Caco-2 (cell line): ENCODE measurements at regions not wholly inside any gene's neighbourhood (a gene's known extent, or its start where the extent isn't known, plus 50 kb on each side); places are given as distances from the start of the nearest gene placed in this dataset.

Source experiments
- BruUV-seq: library from RNA; stranded (reverse); fragments of 400-500 nt; replicated peaks from 2 replicates; lab custom pipeline; 2021; lab: Mats Ljungman, UMichigan
- CTCF ChIA-PET: fragments of 300-600 bp; sonication (Branson Sonifier 250); formaldehyde crosslinking; loops from one replicate; lab custom pipeline; 2022; ENCODE audit warnings: antibody characterized with exemption; lab: Charles Lee
- POLR2A ChIA-PET: fragments of 300-600 bp; sonication (Branson Sonifier 250); formaldehyde crosslinking; loops from one replicate; lab custom pipeline; 2022; ENCODE audit warnings: antibody characterized with exemption; lab: Charles Lee
- DNase-seq, 2 experiments: peaks; one replicate each; pipeline versions ENCODE4 v3.0.0 to v3.0.0-alpha.2; 2020 to 2022
- H3K27me3 ChIP-seq: replicated peaks from 2 replicates; pipeline ENCODE4 v1.6.0; 2011; ENCODE audit warnings: low read length; ENCODE audit not compliant: control insufficient read depth, insufficient read depth
- H3K36me3 ChIP-seq: 2 replicates; pipeline ENCODE4 v1.5.1; 2011; ENCODE audit warnings: low read length; ENCODE audit not compliant: control insufficient read depth, insufficient read depth
- H3K4me1 ChIP-seq: fragments of 250-450 bp; sonication (Bioruptor Pico); 2 replicates; pipeline ENCODE4 v1.5.1; 2020; ENCODE audit warnings: mild to moderate bottlenecking
- H3K4me3 ChIP-seq: 2 replicates; pipeline ENCODE4 v1.5.1; 2011; ENCODE audit warnings: low read depth, mild to moderate bottlenecking, control low read depth, low read length
- H3K9me3 ChIP-seq: fragments of 250-450 bp; sonication (Bioruptor Pico); 2 replicates; pipeline ENCODE4 v1.5.1; 2020; ENCODE audit warnings: mild to moderate bottlenecking, moderate library complexity
- H3K27ac Mint-ChIP-seq: one replicate; pipeline ENCODE4 v1.8.0; 2022; ENCODE audit warnings: mixed read lengths; ENCODE audit not compliant: unreplicated experiment
- H3K27me3 Mint-ChIP-seq: one replicate; pipeline ENCODE4 v1.8.0; 2022; ENCODE audit warnings: mixed read lengths; ENCODE audit not compliant: insufficient read depth, unreplicated experiment
- H3K36me3 Mint-ChIP-seq: one replicate; pipeline ENCODE4 v1.8.0; 2022; ENCODE audit warnings: mild to moderate bottlenecking, mixed read lengths; ENCODE audit not compliant: insufficient read depth, unreplicated experiment
- H3K4me1 Mint-ChIP-seq: one replicate; pipeline ENCODE4 v1.8.0; 2022; ENCODE audit warnings: low read depth, mixed read lengths; ENCODE audit not compliant: unreplicated experiment
- H3K4me3 Mint-ChIP-seq: one replicate; pipeline ENCODE4 v1.8.0; 2022; ENCODE audit warnings: mild to moderate bottlenecking, moderate library complexity, mixed read lengths; ENCODE audit not compliant: unreplicated experiment
- H3K9me3 Mint-ChIP-seq: one replicate; pipeline ENCODE4 v1.8.0; 2022; ENCODE audit warnings: mixed read lengths; ENCODE audit not compliant: unreplicated experiment
- intact Hi-C: fragments of 100-400 bp; cut with micrococcal nuclease; formaldehyde crosslinking; loops from one replicate; pipeline ENCODE4 v1.10.0; 2022; ENCODE audit not compliant: unreplicated experiment
- TF ChIP-seq, protein P1 (sequence below), 2 experiments: fragments of 200-600 bp in 1 of 2; IDR thresholded peaks; 1 replicate in 1 of 2; 2 replicates in 1 of 2; pipeline versions ENCODE4 v1.5.1 to v1.8.0; 2011 to 2022; ENCODE audit warnings: antibody characterized with exemption in 1 of 2, control low read depth in 1 of 2, inconsistent platforms in 1 of 2, low read depth in 1 of 2, low read length in 1 of 2, mild to moderate bottlenecking in 1 of 2, moderate library complexity in 1 of 2; ENCODE audit not compliant: insufficient read depth in 1 of 2, severe bottlenecking in 1 of 2, unreplicated experiment in 1 of 2

DNA sequence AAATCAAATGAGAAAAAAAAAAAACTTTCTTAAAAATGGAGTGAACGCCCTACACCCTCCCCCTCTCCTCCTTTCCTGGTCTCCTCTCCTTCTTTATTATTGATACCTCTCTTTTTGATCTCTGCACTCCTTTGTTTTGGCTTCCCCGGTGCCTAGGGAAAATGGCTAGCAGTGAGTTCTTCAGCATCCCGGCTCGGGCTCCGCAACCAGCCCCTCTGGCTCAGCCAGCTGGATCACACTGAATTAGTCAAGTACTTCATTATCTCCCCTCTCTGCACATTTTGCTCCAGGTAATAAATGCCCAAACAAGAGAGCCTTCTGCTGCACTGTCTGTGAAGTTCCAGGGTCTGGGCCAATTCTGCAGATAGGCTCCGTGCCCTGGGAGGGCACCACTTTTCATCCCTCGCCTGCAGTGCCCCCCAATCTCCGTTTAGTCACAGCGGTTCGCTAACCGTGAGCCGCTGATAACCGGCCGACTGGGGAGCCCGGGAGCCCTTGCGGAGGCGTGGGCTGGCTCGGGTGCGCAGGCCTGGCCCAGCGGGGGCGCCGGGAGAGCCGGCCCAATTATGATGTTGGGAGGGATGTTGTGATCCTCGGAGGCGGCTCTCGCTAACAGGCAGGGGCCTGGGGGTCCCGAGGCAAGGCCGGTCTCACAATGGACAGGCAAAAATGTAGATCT is 301.9 kb downstream of the TFAP2A start:
- no peaks in the 10 kb centered on the region for H3K4me1 ChIP-seq
- no peaks in the 10 kb centered on the region for H3K36me3 Mint-ChIP-seq
- H3K4me3 ChIP-seq = no peak overlapping the region
- BruUV-seq = no TSS peak
- no peaks in the 10 kb centered on the region for H3K36me3 ChIP-seq
- no peak overlapping the region for H3K4me3 Mint-ChIP-seq
- no peak for DNase-seq
- TF ChIP-seq, protein P1, sequence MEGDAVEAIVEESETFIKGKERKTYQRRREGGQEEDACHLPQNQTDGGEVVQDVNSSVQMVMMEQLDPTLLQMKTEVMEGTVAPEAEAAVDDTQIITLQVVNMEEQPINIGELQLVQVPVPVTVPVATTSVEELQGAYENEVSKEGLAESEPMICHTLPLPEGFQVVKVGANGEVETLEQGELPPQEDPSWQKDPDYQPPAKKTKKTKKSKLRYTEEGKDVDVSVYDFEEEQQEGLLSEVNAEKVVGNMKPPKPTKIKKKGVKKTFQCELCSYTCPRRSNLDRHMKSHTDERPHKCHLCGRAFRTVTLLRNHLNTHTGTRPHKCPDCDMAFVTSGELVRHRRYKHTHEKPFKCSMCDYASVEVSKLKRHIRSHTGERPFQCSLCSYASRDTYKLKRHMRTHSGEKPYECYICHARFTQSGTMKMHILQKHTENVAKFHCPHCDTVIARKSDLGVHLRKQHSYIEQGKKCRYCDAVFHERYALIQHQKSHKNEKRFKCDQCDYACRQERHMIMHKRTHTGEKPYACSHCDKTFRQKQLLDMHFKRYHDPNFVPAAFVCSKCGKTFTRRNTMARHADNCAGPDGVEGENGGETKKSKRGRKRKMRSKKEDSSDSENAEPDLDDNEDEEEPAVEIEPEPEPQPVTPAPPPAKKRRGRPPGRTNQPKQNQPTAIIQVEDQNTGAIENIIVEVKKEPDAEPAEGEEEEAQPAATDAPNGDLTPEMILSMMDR (IDR thresholded peaks at IDR 0.05; ENCODE audit: insufficient read depth in 1 of 2, low read depth in 1 of 2, low read length in 1 of 2, severe bottlenecking in 1 of 2, unreplicated experiment in 1 of 2) = no peak
- intact Hi-C loops = no loop called here
- H3K27ac Mint-ChIP-seq = no peak overlapping the region
- H3K4me1 Mint-ChIP-seq = no peaks in the 10 kb centered on the region
- POLR2A ChIA-PET = no interaction called here
- no peaks in the 10 kb centered on the region for H3K27me3 Mint-ChIP-seq
- H3K27me3 ChIP-seq = no peaks in the 10 kb centered on the region
- no peaks in the 10 kb centered on the region for H3K9me3 ChIP-seq
- CTCF ChIA-PET = no interaction called here
- H3K9me3 Mint-ChIP-seq = no peaks in the 10 kb centered on the region

DNA sequence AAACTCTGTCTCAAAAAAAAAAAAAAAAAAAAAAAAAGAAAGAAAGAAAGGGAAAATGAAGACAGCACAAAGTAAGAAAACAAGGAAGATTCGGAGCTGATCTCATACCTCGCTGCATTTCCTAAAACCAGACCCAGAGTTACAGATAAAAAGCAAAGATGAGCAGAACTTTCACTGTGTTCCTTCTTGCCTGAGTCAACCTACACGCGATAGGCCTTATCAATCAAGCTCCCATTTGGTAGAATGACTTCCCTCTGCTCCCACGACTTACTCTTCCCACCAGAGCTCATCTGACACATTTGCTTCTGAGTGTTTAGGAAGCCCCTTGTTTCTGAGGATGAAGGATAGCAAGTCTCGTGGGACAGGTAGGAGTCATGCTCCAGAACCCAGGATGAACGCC is 302.9 kb downstream of the TFAP2A start:
- H3K4me3 ChIP-seq = no peak overlapping the region
- no peaks in the 10 kb centered on the region for H3K9me3 Mint-ChIP-seq
- H3K4me1 Mint-ChIP-seq = no peaks in the 10 kb centered on the region
- no peak overlapping the region for H3K4me3 Mint-ChIP-seq
- no peaks in the 10 kb centered on the region for H3K9me3 ChIP-seq
- ChIA-PET POLR2A (no interaction called here), CTCF (no interaction called here)
- TF ChIP-seq, protein P1 (IDR thresholded peaks at IDR 0.05; ENCODE audit: insufficient read depth in 1 of 2, low read depth in 1 of 2, low read length in 1 of 2, severe bottlenecking in 1 of 2, unreplicated experiment in 1 of 2) = no peak
- no peaks in the 10 kb centered on the region for H3K27me3 ChIP-seq
- DNase-seq = no peak
- intact Hi-C loops = no loop called here
- BruUV-seq = no TSS peak
- no peaks in the 10 kb centered on the region for H3K36me3 Mint-ChIP-seq
- no peaks in the 10 kb centered on the region for H3K4me1 ChIP-seq
- no peaks in the 10 kb centered on the region for H3K36me3 ChIP-seq
- no peak overlapping the region for H3K27ac Mint-ChIP-seq
- no peaks in the 10 kb centered on the region for H3K27me3 Mint-ChIP-seq

DNA sequence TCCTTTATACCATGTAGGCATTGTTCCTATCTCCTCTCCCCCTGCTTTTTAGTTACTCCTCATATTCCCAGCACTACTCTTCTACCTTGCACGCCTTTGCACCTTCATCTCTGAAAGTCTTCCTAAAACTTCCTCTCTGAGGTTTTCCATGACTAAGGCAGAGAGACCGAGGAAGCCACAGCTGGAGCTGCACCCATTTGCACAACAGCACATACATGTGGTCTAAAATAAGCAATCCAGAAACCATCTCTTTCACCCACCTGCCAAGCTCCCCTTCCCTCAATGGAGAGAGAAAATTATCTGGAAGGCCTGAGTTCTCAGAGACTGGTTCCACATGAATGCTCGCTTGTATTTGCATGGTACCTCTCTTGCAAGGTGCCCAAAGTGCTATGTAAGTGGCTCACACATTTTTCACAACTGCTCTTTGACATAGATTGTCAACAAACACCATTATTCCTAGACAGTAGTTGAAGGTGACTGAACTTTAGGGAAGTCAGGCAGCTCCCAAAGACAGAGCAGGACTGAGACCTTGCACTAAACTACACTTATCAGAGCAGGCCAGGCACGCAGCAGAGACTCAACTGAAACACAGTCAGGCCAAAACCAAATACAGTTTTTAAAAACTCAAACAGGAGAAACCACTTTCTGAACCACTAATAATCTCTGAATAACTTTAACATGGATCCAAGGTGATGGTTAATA is 313.2 kb downstream of the TFAP2A start:
- H3K4me1 Mint-ChIP-seq = no peaks in the 10 kb centered on the region
- BruUV-seq = no TSS peak

More for the DNA sequence above, 313.2 kb downstream of the TFAP2A start:
- H3K9me3 Mint-ChIP-seq = no peaks in the 10 kb centered on the region
- CTCF ChIA-PET = no interaction called here
- DNase-seq = no peak
- intact Hi-C loops = no loop called here
- Histone ChIP-seq H3K4me1 (no peaks in the 10 kb centered on the region), H3K4me3 (no peak overlapping the region), H3K9me3 (no peaks in the 10 kb centered on the region), H3K36me3 (no peaks in the 10 kb centered on the region), H3K27me3 (no peaks in the 10 kb centered on the region)
- POLR2A ChIA-PET = no interaction called here
- TF ChIP-seq, protein P1 (IDR thresholded peaks at IDR 0.05; ENCODE audit: insufficient read depth in 1 of 2, low read depth in 1 of 2, low read length in 1 of 2, severe bottlenecking in 1 of 2, unreplicated experiment in 1 of 2) = no peak
- H3K36me3 Mint-ChIP-seq = no peaks in the 10 kb centered on the region
- H3K27me3 Mint-ChIP-seq = no peaks in the 10 kb centered on the region
- H3K27ac Mint-ChIP-seq = no peak overlapping the region
- no peak overlapping the region for H3K4me3 Mint-ChIP-seq
